Common myeloid progenitor, CD34-positive (primary cell): ENCODE measurements at regions not wholly inside any gene's neighbourhood (a gene's known extent, or its start where the extent isn't known, plus 50 kb on each side); places are given as distances from the start of the nearest gene placed in this dataset.

Experiments
- CTCF ChIA-PET: fragments of 350-600 bp; sonication (Branson Sonifier 250); formaldehyde crosslinking; loops from one replicate; lab custom pipeline; 2021; ENCODE audit warnings: antibody characterized with exemption; lab: Charles Lee
- POLR2A ChIA-PET: fragments of 350-600 bp; sonication (Branson Sonifier 250); formaldehyde crosslinking; loops from one replicate; lab custom pipeline; 2021; ENCODE audit warnings: antibody characterized with exemption; lab: Charles Lee
- DNase-seq, 3 donors: peaks; one replicate each; pipeline versions ENCODE4 v3.0.0 to v3.0.0-alpha.2; 2013
- H3K27ac ChIP-seq, 2 experiments: 1 replicate in 1 of 2; 2 replicates in 1 of 2; pipeline ENCODE4 v1.7.0; 2013; ENCODE audit warnings: inconsistent platforms in 2 of 2, low read length in 2 of 2, mild to moderate bottlenecking in 2 of 2, low read depth in 1 of 2, moderate library complexity in 1 of 2; ENCODE audit not compliant: severe bottlenecking in 2 of 2, insufficient read depth in 1 of 2, poor library complexity in 1 of 2
- H3K27me3 ChIP-seq, 5 experiments: replicated peaks in 2 of 5; 1 replicate in 3 of 5; 2 replicates in 2 of 5; pipeline versions ENCODE4 v1.6.1 to v1.7.0; 2013; ENCODE audit warnings: low read length in 4 of 5, mild to moderate bottlenecking in 2 of 5, moderate library complexity in 2 of 5, inconsistent platforms in 1 of 5; ENCODE audit not compliant: insufficient read depth in 5 of 5, control insufficient read depth in 4 of 5
- H3K36me3 ChIP-seq, 4 experiments: 1 replicate in 2 of 4; 2 replicates in 2 of 4; pipeline versions ENCODE4 v1.6.1 to v1.7.0; 2013; ENCODE audit warnings: low read length in 3 of 4, control low read depth in 1 of 4, mild to moderate bottlenecking in 1 of 4; ENCODE audit not compliant: control insufficient read depth in 4 of 4, insufficient read depth in 4 of 4
- H3K4me1 ChIP-seq, 4 experiments: 1 replicate in 3 of 4; 2 replicates in 1 of 4; pipeline versions ENCODE4 v1.6.1 to v1.7.1; 2013; ENCODE audit warnings: low read length in 3 of 4, mild to moderate bottlenecking in 3 of 4, control low read depth in 1 of 4, inconsistent platforms in 1 of 4, moderate library complexity in 1 of 4; ENCODE audit not compliant: control insufficient read depth in 4 of 4, insufficient read depth in 4 of 4; ENCODE audit errors: control extremely low read depth in 1 of 4
- H3K4me3 ChIP-seq, 7 experiments: 1 replicate in 4 of 7; 2 replicates in 3 of 7; pipeline versions ENCODE4 v1.5.1 to v1.7.0; 2013; ENCODE audit warnings: mild to moderate bottlenecking in 7 of 7, low read length in 6 of 7, moderate library complexity in 6 of 7, inconsistent platforms in 2 of 7, low read depth in 2 of 7, control low read depth in 1 of 7; ENCODE audit not compliant: insufficient read depth in 4 of 7, control insufficient read depth in 1 of 7; ENCODE audit errors: extremely low read depth in 1 of 7
- H3K9me3 ChIP-seq, 5 experiments: 1 replicate in 4 of 5; 2 replicates in 1 of 5; pipeline versions ENCODE4 v1.6.1 to v1.7.1; 2013; ENCODE audit warnings: low read length in 4 of 5, mild to moderate bottlenecking in 2 of 5, inconsistent platforms in 1 of 5, low read depth in 1 of 5, moderate library complexity in 1 of 5; ENCODE audit not compliant: control insufficient read depth in 4 of 5, insufficient read depth in 2 of 5; ENCODE audit errors: control extremely low read depth in 1 of 5
- WGBS: methylation state at CpG from one replicate; pipeline ENCODE4 v1.1.5; 2013; ENCODE audit not compliant: insufficient coverage; 5-methylcytosine and 5-hydroxymethylcytosine counted together

- Histone ChIP-seq H3K4me1 (no peaks in the 10 kb centered on the region), H3K27ac (no peak overlapping the region), H3K27me3 (no peaks in the 10 kb centered on the region), H3K9me3 (no peaks in the 10 kb centered on the region), H3K4me3 (no peak overlapping the region), H3K36me3 (no peaks in the 10 kb centered on the region)
- 100% methylated on average over 2 of the region's 5 CpGs for WGBS
- DNase-seq: no peak
- ChIA-PET CTCF (no interaction called here), POLR2A (no interaction called here)
These were observed 126.7 kb upstream of the CDH6 start for GRCh38 chr5:31066655-31067328.

GRCh38 chr5:31064215-31064614, 129.3 kb upstream of the CDH6 start:
- no peaks in the 10 kb centered on the region for H3K9me3 ChIP-seq
- H3K36me3 ChIP-seq: no peaks in the 10 kb centered on the region
- ChIA-PET CTCF (no interaction called here), POLR2A (no interaction called here)
- 94% methylated on average over 3 of the region's 3 CpGs for WGBS
- DNase-seq: no peak
- no peaks in the 10 kb centered on the region for H3K4me1 ChIP-seq
- H3K4me3 ChIP-seq: no peak overlapping the region
- H3K27ac ChIP-seq: no peak overlapping the region
- no peaks in the 10 kb centered on the region for H3K27me3 ChIP-seq

GRCh38 chr5:31062902-31063580, 130.4 kb upstream of the CDH6 start:
- H3K27me3 ChIP-seq: no peaks in the 10 kb centered on the region
- no peak overlapping the region for H3K4me3 ChIP-seq
- H3K27ac ChIP-seq: no peak overlapping the region
- WGBS: no CpG with 5 or more reads among the region's 3 CpGs
- DNase-seq: peak in 2 of 3 donors; percentile 1 to 2
- ChIA-PET CTCF (no interaction called here), POLR2A (no interaction called here)
- H3K9me3 ChIP-seq: no peaks in the 10 kb centered on the region
- no peaks in the 10 kb centered on the region for H3K4me1 ChIP-seq
- no peaks in the 10 kb centered on the region for H3K36me3 ChIP-seq

- Histone ChIP-seq H3K27ac (no peak overlapping the region), H3K4me3 (no peak overlapping the region), H3K27me3 (no peaks in the 10 kb centered on the region), H3K9me3 (no peaks in the 10 kb centered on the region), H3K36me3 (no peaks in the 10 kb centered on the region), H3K4me1 (no peaks in the 10 kb centered on the region)
- no peak for DNase-seq
- CTCF ChIA-PET: no interaction called here
- 100% methylated on average over 1 of the region's 2 CpGs for WGBS
- POLR2A ChIA-PET: interaction anchor here (0.6 kb wide), 1 partner anchor 116 kb away, joined by 3 read pairs; no protein-coding TSS in a partner anchor
These were observed 133.6 kb upstream of the CDH6 start for GRCh38 chr5:31059889-31060288.

GRCh38 chr5:31054453-31054852, 139.0 kb upstream of the CDH6 start:
- POLR2A ChIA-PET: no interaction called here
- CTCF ChIA-PET: no interaction called here
- H3K36me3 ChIP-seq: no peaks in the 10 kb centered on the region
- H3K9me3 ChIP-seq: no peaks in the 10 kb centered on the region
- no peak overlapping the region for H3K27ac ChIP-seq
- H3K4me3 ChIP-seq: no peak overlapping the region
- DNase-seq: no peak
- 100% methylated on average over 1 of the region's 4 CpGs for WGBS
- H3K27me3 ChIP-seq: no peaks in the 10 kb centered on the region
- H3K4me1 ChIP-seq: no peaks in the 10 kb centered on the region

GRCh38 chr5:31052937-31053658, 140.4 kb upstream of the CDH6 start:
- Histone ChIP-seq H3K4me1 (no peaks in the 10 kb centered on the region), H3K27ac (no peak overlapping the region), H3K36me3 (no peaks in the 10 kb centered on the region), H3K27me3 (no peaks in the 10 kb centered on the region), H3K4me3 (no peak overlapping the region), H3K9me3 (no peaks in the 10 kb centered on the region)
- DNase-seq: no peak
- 98% methylated on average over 6 of the region's 7 CpGs for WGBS
- CTCF ChIA-PET: no interaction called here
- POLR2A ChIA-PET: no interaction called here

GRCh38 chr5:31051316-31051715, 142.2 kb upstream of the CDH6 start:
- DNase-seq: no peak
- H3K4me1 ChIP-seq: no peaks in the 10 kb centered on the region
- no peaks in the 10 kb centered on the region for H3K9me3 ChIP-seq
- WGBS: 100% methylated on average over 1 of the region's 4 CpGs
- no peaks in the 10 kb centered on the region for H3K27me3 ChIP-seq
- H3K4me3 ChIP-seq: no peak overlapping the region
- H3K36me3 ChIP-seq: no peaks in the 10 kb centered on the region
- POLR2A ChIA-PET: no interaction called here
- no peak overlapping the region for H3K27ac ChIP-seq
- CTCF ChIA-PET: no interaction called here
